CD4-positive, alpha-beta T cell treated with Interleukin-2 at 100 ng/mL for 4 hours (primary cell): ENCODE measurements at regions not wholly inside any gene's neighbourhood (a gene's known extent, or its start where the extent isn't known, plus 50 kb on each side); places are given as distances from the start of the nearest gene placed in this dataset.

ENCODE experiments used
- DNase-seq: peaks from one replicate; pipeline ENCODE4 v3.0.0-alpha.2; 2020; ENCODE audit warnings: low spot score

GRCh38 chr9:14395317-14396082 is 81.6 kb upstream of the NFIB start:
- no peak for DNase-seq

GRCh38 chr9:14393418-14393817 is 79.5 kb upstream of the NFIB start:
- DNase-seq: no peak

GRCh38 chr9:14391620-14392019 is 77.7 kb upstream of the NFIB start:
- DNase-seq: no peak

- no peak for DNase-seq
These were observed 75.7 kb upstream of the NFIB start for GRCh38 chr9:14389657-14390056.

- no peak for DNase-seq
These were observed 75.2 kb upstream of the NFIB start for GRCh38 chr9:14389146-14389545.

GRCh38 chr9:14383773-14384172 is 69.8 kb upstream of the NFIB start:
- no peak for DNase-seq

- DNase-seq: no peak
These were observed 69.4 kb upstream of the NFIB start for GRCh38 chr9:14383294-14383693.

- no peak for DNase-seq
These were observed 66.3 kb upstream of the NFIB start for GRCh38 chr9:14380061-14380836.

- no peak for DNase-seq
These were observed 65.3 kb upstream of the NFIB start for GRCh38 chr9:14379280-14379679.

- DNase-seq: no peak
These were observed 59.8 kb upstream of the NFIB start for GRCh38 chr9:14373706-14374105.

- no peak for DNase-seq
These were observed 59.4 kb upstream of the NFIB start for GRCh38 chr9:14373336-14373666.

- no peak for DNase-seq
These were observed 58.7 kb upstream of the NFIB start for GRCh38 chr9:14372437-14373335.

- no peak for DNase-seq
These were observed 55.1 kb upstream of the NFIB start for GRCh38 chr9:14369011-14369410.

- DNase-seq: no peak
These were observed 52.1 kb upstream of the NFIB start for GRCh38 chr9:14366076-14366475.

GRCh38 chr9:14365670-14366069 is 51.7 kb upstream of the NFIB start:
- DNase-seq: no peak
